ENCODE measurements at regions not wholly inside any gene's neighbourhood (a gene's known extent, or its start where the extent isn't known, plus 50 kb on each side); places are given as distances from the start of the nearest gene placed in this dataset.

GRCh38 chr3:72382460-72382859 lies 465.8 kb downstream of the SHQ1 start:
- TF ChIP-seq POLR2AphosphoS5 (IDR thresholded peaks at IDR 0.05; ENCODE audit: low read depth, low read length) (no peak), YY1 (IDR thresholded peaks at IDR 0.05; ENCODE audit: low read depth) (no peak), EP300 (IDR thresholded peaks at IDR 0.05; ENCODE audit: borderline replicate concordance in 1 of 2, low read depth in 1 of 2, low read length in 1 of 2) (no peak)
- TF ChIP-seq, protein P1, sequence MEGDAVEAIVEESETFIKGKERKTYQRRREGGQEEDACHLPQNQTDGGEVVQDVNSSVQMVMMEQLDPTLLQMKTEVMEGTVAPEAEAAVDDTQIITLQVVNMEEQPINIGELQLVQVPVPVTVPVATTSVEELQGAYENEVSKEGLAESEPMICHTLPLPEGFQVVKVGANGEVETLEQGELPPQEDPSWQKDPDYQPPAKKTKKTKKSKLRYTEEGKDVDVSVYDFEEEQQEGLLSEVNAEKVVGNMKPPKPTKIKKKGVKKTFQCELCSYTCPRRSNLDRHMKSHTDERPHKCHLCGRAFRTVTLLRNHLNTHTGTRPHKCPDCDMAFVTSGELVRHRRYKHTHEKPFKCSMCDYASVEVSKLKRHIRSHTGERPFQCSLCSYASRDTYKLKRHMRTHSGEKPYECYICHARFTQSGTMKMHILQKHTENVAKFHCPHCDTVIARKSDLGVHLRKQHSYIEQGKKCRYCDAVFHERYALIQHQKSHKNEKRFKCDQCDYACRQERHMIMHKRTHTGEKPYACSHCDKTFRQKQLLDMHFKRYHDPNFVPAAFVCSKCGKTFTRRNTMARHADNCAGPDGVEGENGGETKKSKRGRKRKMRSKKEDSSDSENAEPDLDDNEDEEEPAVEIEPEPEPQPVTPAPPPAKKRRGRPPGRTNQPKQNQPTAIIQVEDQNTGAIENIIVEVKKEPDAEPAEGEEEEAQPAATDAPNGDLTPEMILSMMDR (IDR thresholded peaks at IDR 0.05), result no peak
